CD14-positive monocyte (primary cell): ENCODE measurements at regions not wholly inside any gene's neighbourhood (a gene's known extent, or its start where the extent isn't known, plus 50 kb on each side); places are given as distances from the start of the nearest gene placed in this dataset.

Experiments used
- DNase-seq, 3 donors: peaks; one replicate each; pipeline ENCODE4 v3.0.0-alpha.2; 2011 to 2022
- H2AFZ ChIP-seq: 2 replicates; pipeline ENCODE4 v1.6.0; 2012; ENCODE audit warnings: mild to moderate bottlenecking, low read depth, low read length, inconsistent platforms; ENCODE audit not compliant: insufficient read depth, poor library complexity, severe bottlenecking
- H3K27ac ChIP-seq, 2 donors: 1 replicate in 1 of 2; 2 replicates in 1 of 2; pipeline ENCODE4 v1.5.1; 2012 to 2013; ENCODE audit warnings: low read length in 2 of 2, control low read depth in 1 of 2, inconsistent platforms in 1 of 2, low read depth in 1 of 2, mild to moderate bottlenecking in 1 of 2
- H3K27me3 ChIP-seq, 2 donors: one replicate each; pipeline versions ENCODE4 v1.6.0 to v1.6.1; 2011 to 2013; ENCODE audit warnings: low read length in 2 of 2; ENCODE audit not compliant: control insufficient read depth in 2 of 2, insufficient read depth in 2 of 2
- H3K36me3 ChIP-seq, 2 donors: replicated peaks in 1 of 2; 1 replicate in 1 of 2; 2 replicates in 1 of 2; pipeline versions ENCODE4 v1.5.1 to v1.6.1; 2012 to 2013; ENCODE audit warnings: low read length in 2 of 2, control low read depth in 1 of 2, inconsistent platforms in 1 of 2, mild to moderate bottlenecking in 1 of 2; ENCODE audit not compliant: insufficient read depth in 2 of 2, control insufficient read depth in 1 of 2
- H3K4me1 ChIP-seq, 2 donors: 1 replicate in 1 of 2; 2 replicates in 1 of 2; pipeline versions ENCODE4 v1.5.1 to v1.6.1; 2012 to 2013; ENCODE audit warnings: low read length in 2 of 2, control low read depth in 1 of 2, inconsistent platforms in 1 of 2, mild to moderate bottlenecking in 1 of 2, moderate library complexity in 1 of 2; ENCODE audit not compliant: insufficient read depth in 2 of 2, control insufficient read depth in 1 of 2
- H3K4me2 ChIP-seq: replicated peaks from 2 replicates; pipeline ENCODE3; 2012; ENCODE audit warnings: low read length, moderate library complexity, mild to moderate bottlenecking; ENCODE audit not compliant: poor library complexity, severe bottlenecking; ENCODE audit errors: extremely low read depth
- H3K4me3 ChIP-seq, 3 experiments: fragments of 200-600 bp in 1 of 3; sonication (generic) in 1 of 3; replicated peaks in 1 of 3; 1 replicate in 2 of 3; 2 replicates in 1 of 3; pipeline ENCODE4 v1.5.1; 2011 to 2013; ENCODE audit warnings: low read length in 3 of 3, mild to moderate bottlenecking in 3 of 3, control low read depth in 2 of 3, low read depth in 2 of 3, inconsistent platforms in 1 of 3, moderate library complexity in 1 of 3
- H3K79me2 ChIP-seq: 2 replicates; pipeline ENCODE4 v1.6.0; 2012; ENCODE audit warnings: mild to moderate bottlenecking, control low read depth, inconsistent platforms, low read length, moderate library complexity; ENCODE audit not compliant: insufficient read depth
- H3K9ac ChIP-seq: 2 replicates; pipeline ENCODE4 v1.6.0; 2017; ENCODE audit warnings: low read length, mild to moderate bottlenecking; ENCODE audit not compliant: insufficient read depth, poor library complexity, severe bottlenecking
- H3K9me3 ChIP-seq, 2 donors: replicated peaks in 1 of 2; 1 replicate in 1 of 2; 2 replicates in 1 of 2; pipeline versions ENCODE4 v1.5.1 to v1.6.1; 2012 to 2013; ENCODE audit warnings: low read length in 2 of 2, control low read depth in 1 of 2; ENCODE audit not compliant: control insufficient read depth in 1 of 2, insufficient read depth in 1 of 2
- H4K20me1 ChIP-seq: 2 replicates; pipeline ENCODE4 v1.6.0; 2012; ENCODE audit warnings: mild to moderate bottlenecking, low read length, control low read depth, moderate library complexity; ENCODE audit not compliant: insufficient read depth
- H3K27ac Mint-ChIP-seq, 7 donors: one replicate each; pipeline ENCODE4 v1.8.0; 2020; ENCODE audit warnings: mild to moderate bottlenecking in 7 of 7, mixed read lengths in 7 of 7, moderate library complexity in 6 of 7, inconsistent platforms in 2 of 7
- H3K27me3 Mint-ChIP-seq, 3 donors: one replicate each; pipeline ENCODE4 v1.8.0; 2021 to 2022; ENCODE audit warnings: low read depth in 3 of 3, mild to moderate bottlenecking in 3 of 3, mixed read lengths in 3 of 3, moderate library complexity in 3 of 3, inconsistent platforms in 1 of 3
- H3K36me3 Mint-ChIP-seq, 2 donors: one replicate each; pipeline ENCODE4 v1.8.0; 2020; ENCODE audit warnings: mixed read lengths in 2 of 2, inconsistent platforms in 1 of 2, mild to moderate bottlenecking in 1 of 2
- H3K4me1 Mint-ChIP-seq: one replicate; pipeline ENCODE4 v1.8.0; 2020; ENCODE audit warnings: mild to moderate bottlenecking, mixed read lengths
- H3K4me3 Mint-ChIP-seq, 2 donors: one replicate each; pipeline ENCODE4 v1.8.0; 2020; ENCODE audit warnings: mild to moderate bottlenecking in 2 of 2, mixed read lengths in 2 of 2, moderate library complexity in 1 of 2
- H3K9me3 Mint-ChIP-seq, 7 donors: one replicate each; pipeline ENCODE4 v1.8.0; 2020 to 2022; ENCODE audit warnings: mixed read lengths in 7 of 7, mild to moderate bottlenecking in 6 of 7, moderate library complexity in 6 of 7, inconsistent platforms in 2 of 7
- WGBS: methylation state at CpG from one replicate; pipeline ENCODE4 v1.1.5; 2013; ENCODE audit warnings: missing lambda C conversion rate; ENCODE audit not compliant: insufficient coverage; 5-methylcytosine and 5-hydroxymethylcytosine counted together
- intact Hi-C, 2 donors: fragments of 100-400 bp; cut with micrococcal nuclease; formaldehyde crosslinking; loops; one replicate each; pipeline versions ENCODE4 v1.15.0 to v1.15.1; 2023
- TF ChIP-seq, protein P1 (sequence below): fragments of 200-600 bp; IDR thresholded peaks from one replicate; pipeline ENCODE4 v1.8.0; 2022; ENCODE audit warnings: antibody characterized with exemption, mild to moderate bottlenecking

DNA sequence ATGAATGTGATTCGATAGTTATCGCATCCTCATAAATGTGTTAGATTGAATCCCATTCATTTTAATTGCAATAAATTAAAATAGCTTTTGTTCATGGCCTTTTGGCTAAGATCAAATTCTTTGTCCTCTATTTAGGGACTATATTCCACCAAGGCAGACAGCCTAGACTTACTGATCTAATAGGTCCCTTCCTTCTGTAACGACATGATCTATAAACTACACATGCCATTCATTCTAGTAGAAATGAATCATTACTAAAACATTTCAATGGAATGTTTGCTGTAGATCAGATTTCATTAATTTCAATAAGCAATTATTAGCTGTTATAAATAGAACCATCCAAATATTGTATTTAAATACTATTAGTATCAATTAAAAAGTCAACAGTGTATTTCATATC, 526.6 kb upstream of the KLHL1 start:
- WGBS = no CpG with 5 or more reads among the region's 3 CpGs
- peaks cover 0 to 9% (median 5%) of the 10 kb centered on the region in 7 donors for H3K9me3 Mint-ChIP-seq

DNA sequence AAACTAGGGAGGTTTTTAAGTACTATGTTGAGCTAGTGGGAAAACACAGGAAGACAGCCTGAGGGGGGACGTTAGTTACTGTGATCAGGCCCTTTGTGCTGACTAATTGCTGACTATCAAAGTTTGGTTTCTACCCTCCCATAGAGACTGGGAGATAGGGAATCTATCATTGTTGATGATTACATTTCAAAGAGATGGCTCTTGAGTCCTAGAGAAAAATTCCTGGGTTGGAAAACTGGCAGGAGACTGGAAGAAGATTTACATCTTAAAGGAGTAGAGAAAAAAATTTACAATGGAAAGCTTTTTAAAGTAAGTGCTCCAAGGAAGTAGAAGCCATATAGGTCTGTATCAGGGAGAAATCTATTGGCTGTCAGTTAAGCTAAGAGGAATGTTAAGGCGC, 522.0 kb upstream of the KLHL1 start:
- no peak overlapping the region for H3K27ac ChIP-seq
- no peak overlapping the region for H3K4me3 ChIP-seq
- H4K20me1 ChIP-seq = no peaks in the 10 kb centered on the region
- no peak overlapping the region for H2AFZ ChIP-seq
- no peaks in the 10 kb centered on the region for H3K27me3 ChIP-seq
- intact Hi-C loops = no loop called here
- no peaks in the 10 kb centered on the region for H3K4me1 Mint-ChIP-seq
- H3K4me3 Mint-ChIP-seq = no peak overlapping the region
- no peak overlapping the region for H3K27ac Mint-ChIP-seq
- no peaks in the 10 kb centered on the region for H3K9me3 ChIP-seq
- no peak overlapping the region for H3K9ac ChIP-seq
- H3K36me3 ChIP-seq = no peaks in the 10 kb centered on the region
- no peaks in the 10 kb centered on the region for H3K4me1 ChIP-seq
- peaks cover 0 to 5% (median 0%) of the 10 kb centered on the region in 7 donors for H3K9me3 Mint-ChIP-seq
- H3K27me3 Mint-ChIP-seq = no peaks in the 10 kb centered on the region
- no peak for DNase-seq
- no peak overlapping the region for H3K4me2 ChIP-seq
- no peaks in the 10 kb centered on the region for H3K36me3 Mint-ChIP-seq
- H3K79me2 ChIP-seq = no peaks in the 10 kb centered on the region
- TF ChIP-seq, protein P1, sequence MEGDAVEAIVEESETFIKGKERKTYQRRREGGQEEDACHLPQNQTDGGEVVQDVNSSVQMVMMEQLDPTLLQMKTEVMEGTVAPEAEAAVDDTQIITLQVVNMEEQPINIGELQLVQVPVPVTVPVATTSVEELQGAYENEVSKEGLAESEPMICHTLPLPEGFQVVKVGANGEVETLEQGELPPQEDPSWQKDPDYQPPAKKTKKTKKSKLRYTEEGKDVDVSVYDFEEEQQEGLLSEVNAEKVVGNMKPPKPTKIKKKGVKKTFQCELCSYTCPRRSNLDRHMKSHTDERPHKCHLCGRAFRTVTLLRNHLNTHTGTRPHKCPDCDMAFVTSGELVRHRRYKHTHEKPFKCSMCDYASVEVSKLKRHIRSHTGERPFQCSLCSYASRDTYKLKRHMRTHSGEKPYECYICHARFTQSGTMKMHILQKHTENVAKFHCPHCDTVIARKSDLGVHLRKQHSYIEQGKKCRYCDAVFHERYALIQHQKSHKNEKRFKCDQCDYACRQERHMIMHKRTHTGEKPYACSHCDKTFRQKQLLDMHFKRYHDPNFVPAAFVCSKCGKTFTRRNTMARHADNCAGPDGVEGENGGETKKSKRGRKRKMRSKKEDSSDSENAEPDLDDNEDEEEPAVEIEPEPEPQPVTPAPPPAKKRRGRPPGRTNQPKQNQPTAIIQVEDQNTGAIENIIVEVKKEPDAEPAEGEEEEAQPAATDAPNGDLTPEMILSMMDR = no peak
- no CpG with 5 or more reads among the region's 2 CpGs for WGBS

More for the DNA sequence above, 526.6 kb upstream of the KLHL1 start:
- Histone ChIP-seq H3K79me2 (no peaks in the 10 kb centered on the region), H4K20me1 (no peaks in the 10 kb centered on the region), H2AFZ (no peak overlapping the region), H3K9me3 (peaks cover 5 to 10% of the 10 kb centered on the region in 2 donors), H3K36me3 (no peaks in the 10 kb centered on the region), H3K9ac (no peak overlapping the region), H3K27ac (no peak overlapping the region), H3K4me3 (no peak overlapping the region), H3K27me3 (no peaks in the 10 kb centered on the region), H3K4me1 (no peaks in the 10 kb centered on the region), H3K4me2 (no peak overlapping the region)
- intact Hi-C loops = no loop called here
- Mint-ChIP-seq H3K4me3 (no peak overlapping the region), H3K27me3 (no peaks in the 10 kb centered on the region), H3K27ac (no peak overlapping the region), H3K36me3 (no peaks in the 10 kb centered on the region), H3K4me1 (no peaks in the 10 kb centered on the region)
- no peak for DNase-seq
- TF ChIP-seq, protein P1 = no peak
